OCI-LY1 (cell line): ENCODE measurements at regions not wholly inside any gene's neighbourhood (a gene's known extent, or its start where the extent isn't known, plus 50 kb on each side); places are given as distances from the start of the nearest gene placed in this dataset.

Source experiments
- H2AFZ ChIP-seq: fragments of 200-600 bp; sonication (generic), shearing (Covaris generic); 2 replicates; pipeline ENCODE4 v1.6.0; 2014; ENCODE audit warnings: antibody characterized with exemption, mild to moderate bottlenecking, low read length
- H3F3A ChIP-seq: fragments of 200-600 bp; sonication (generic), shearing (Covaris generic); 2 replicates; pipeline ENCODE4 v1.6.0; 2014; ENCODE audit warnings: mild to moderate bottlenecking, antibody characterized with exemption, low read length, moderate library complexity; ENCODE audit not compliant: insufficient read depth
- H3K27ac ChIP-seq: fragments of 200-600 bp; sonication (generic); 2 replicates; pipeline ENCODE4 v1.5.1; 2014; ENCODE audit warnings: low read length, mixed run types, mild to moderate bottlenecking, low read depth; ENCODE audit not compliant: poor library complexity, severe bottlenecking
- H3K27me3 ChIP-seq: fragments of 200-600 bp; sonication (generic); 2 replicates; pipeline ENCODE4 v1.6.0; 2014; ENCODE audit warnings: antibody characterized with exemption, mild to moderate bottlenecking, low read length, moderate library complexity; ENCODE audit not compliant: insufficient read depth
- H3K36me3 ChIP-seq: fragments of 200-600 bp; sonication (generic); 2 replicates; pipeline ENCODE4 v1.6.1; 2014; ENCODE audit warnings: mild to moderate bottlenecking, antibody characterized with exemption, low read length, moderate library complexity, mixed read lengths; ENCODE audit not compliant: insufficient read depth
- H3K4me1 ChIP-seq: fragments of 200-600 bp; sonication (generic); 2 replicates; pipeline ENCODE4 v1.5.1; 2014; ENCODE audit warnings: mild to moderate bottlenecking, low read length, moderate library complexity; ENCODE audit not compliant: insufficient read depth, severe bottlenecking
- H3K4me2 ChIP-seq: fragments of 200-600 bp; sonication (generic), shearing (Covaris generic); 2 replicates; pipeline ENCODE4 v1.6.1; 2014; ENCODE audit warnings: low read length
- H3K4me3 ChIP-seq: fragments of 200-600 bp; sonication (generic); 2 replicates; pipeline ENCODE4 v1.5.1; 2014; ENCODE audit warnings: low read length, low read depth, mild to moderate bottlenecking, mixed read lengths; ENCODE audit not compliant: poor library complexity, severe bottlenecking
- H3K79me2 ChIP-seq: fragments of 200-600 bp; shearing (Covaris generic); 2 replicates; pipeline ENCODE4 v1.6.1; 2016; ENCODE audit warnings: mixed run types, low read length, mixed read lengths; ENCODE audit not compliant: insufficient read depth
- H3K9ac ChIP-seq: fragments of 200-600 bp; sonication (generic), shearing (Covaris generic); 2 replicates; pipeline ENCODE4 v1.6.1; 2014; ENCODE audit warnings: mild to moderate bottlenecking, low read length, mixed read lengths
- H3K9me2 ChIP-seq: fragments of 200-600 bp; sonication (generic), shearing (Covaris generic); 2 replicates; pipeline ENCODE4 v1.6.1; 2014; ENCODE audit warnings: low read depth, mild to moderate bottlenecking, low read length, mixed read lengths
- H3K9me3 ChIP-seq: fragments of 200-600 bp; shearing (Covaris generic); 2 replicates; pipeline ENCODE4 v1.6.1; 2014; ENCODE audit warnings: low read length, mixed read lengths
- H4K20me1 ChIP-seq: fragments of 200-600 bp; sonication (generic), shearing (Covaris generic); 2 replicates; pipeline ENCODE4 v1.6.0; 2016; ENCODE audit warnings: mild to moderate bottlenecking, low read length; ENCODE audit not compliant: insufficient read depth
- CTCF ChIP-seq: fragments of 200-600 bp; sonication (generic), shearing (Covaris generic); IDR thresholded peaks from 2 replicates; pipeline ENCODE4 v1.5.1; 2017; ENCODE audit warnings: mild to moderate bottlenecking, antibody characterized with exemption, low read length, moderate library complexity, mixed read lengths
- EZH2 ChIP-seq: fragments of 200-600 bp; sonication (generic), shearing (Covaris generic); IDR thresholded peaks from 2 replicates; pipeline ENCODE4 v1.8.0; 2017; ENCODE audit warnings: borderline replicate concordance, mixed run types, mild to moderate bottlenecking, antibody characterized with exemption, low read length, moderate library complexity, mixed read lengths

- Histone ChIP-seq H3K79me2 (no peaks in the 10 kb centered on the region), H2AFZ (no peak overlapping the region), H3K4me2 (no peak overlapping the region), H3K4me3 (no peak overlapping the region), H3K9me3 (no peaks in the 10 kb centered on the region), H4K20me1 (no peaks in the 10 kb centered on the region), H3K36me3 (no peaks in the 10 kb centered on the region), H3K27ac (no peak overlapping the region), H3K9me2 (no peaks in the 10 kb centered on the region), H3F3A (no peaks in the 10 kb centered on the region), H3K4me1 (no peaks in the 10 kb centered on the region), H3K27me3 (no peaks in the 10 kb centered on the region), H3K9ac (no peak overlapping the region)
- TF ChIP-seq CTCF = no peak
- no peak for TF ChIP-seq EZH2
These were observed 578.3 kb upstream of the FRG1 start for GRCh38 chr4:189362364-189362763.

- Histone ChIP-seq H2AFZ (no peak overlapping the region), H3F3A (no peaks in the 10 kb centered on the region), H3K9ac (no peak overlapping the region), H3K4me3 (no peak overlapping the region), H3K9me3 (no peaks in the 10 kb centered on the region), H3K79me2 (no peaks in the 10 kb centered on the region), H3K4me2 (no peak overlapping the region), H4K20me1 (no peaks in the 10 kb centered on the region), H3K27me3 (no peaks in the 10 kb centered on the region), H3K4me1 (no peaks in the 10 kb centered on the region), H3K9me2 (no peaks in the 10 kb centered on the region), H3K36me3 (no peaks in the 10 kb centered on the region), H3K27ac (no peak overlapping the region)
- TF ChIP-seq CTCF (no peak), EZH2 (no peak)
These were observed 576.6 kb upstream of the FRG1 start for GRCh38 chr4:189364032-189364449.

- no peak overlapping the region for H3K9ac ChIP-seq
- TF ChIP-seq EZH2 = no peak
- no peak for TF ChIP-seq CTCF
- no peaks in the 10 kb centered on the region for H3K9me3 ChIP-seq
- no peaks in the 10 kb centered on the region for H3K36me3 ChIP-seq
- no peak overlapping the region for H2AFZ ChIP-seq
- H4K20me1 ChIP-seq = no peaks in the 10 kb centered on the region
- H3K27ac ChIP-seq = no peak overlapping the region
- no peaks in the 10 kb centered on the region for H3K9me2 ChIP-seq
- H3K4me1 ChIP-seq = no peaks in the 10 kb centered on the region
- no peak overlapping the region for H3K4me2 ChIP-seq
- H3F3A ChIP-seq = no peaks in the 10 kb centered on the region
- no peaks in the 10 kb centered on the region for H3K79me2 ChIP-seq
- H3K4me3 ChIP-seq = no peak overlapping the region
- no peaks in the 10 kb centered on the region for H3K27me3 ChIP-seq
These were observed 575.2 kb upstream of the FRG1 start for GRCh38 chr4:189365451-189365850.
